DMS53 treated with DMSO at 0.1 percent for 48 hours (cell line): ENCODE measurements at regions not wholly inside any gene's neighbourhood (a gene's known extent, or its start where the extent isn't known, plus 50 kb on each side); places are given as distances from the start of the nearest gene placed in this dataset.

Source experiments
- DNase-seq: peaks from one replicate; lab custom pipeline; 2025; ENCODE audit not compliant: unreplicated experiment; lab: John Stamatoyannopoulos, UW

DNA sequence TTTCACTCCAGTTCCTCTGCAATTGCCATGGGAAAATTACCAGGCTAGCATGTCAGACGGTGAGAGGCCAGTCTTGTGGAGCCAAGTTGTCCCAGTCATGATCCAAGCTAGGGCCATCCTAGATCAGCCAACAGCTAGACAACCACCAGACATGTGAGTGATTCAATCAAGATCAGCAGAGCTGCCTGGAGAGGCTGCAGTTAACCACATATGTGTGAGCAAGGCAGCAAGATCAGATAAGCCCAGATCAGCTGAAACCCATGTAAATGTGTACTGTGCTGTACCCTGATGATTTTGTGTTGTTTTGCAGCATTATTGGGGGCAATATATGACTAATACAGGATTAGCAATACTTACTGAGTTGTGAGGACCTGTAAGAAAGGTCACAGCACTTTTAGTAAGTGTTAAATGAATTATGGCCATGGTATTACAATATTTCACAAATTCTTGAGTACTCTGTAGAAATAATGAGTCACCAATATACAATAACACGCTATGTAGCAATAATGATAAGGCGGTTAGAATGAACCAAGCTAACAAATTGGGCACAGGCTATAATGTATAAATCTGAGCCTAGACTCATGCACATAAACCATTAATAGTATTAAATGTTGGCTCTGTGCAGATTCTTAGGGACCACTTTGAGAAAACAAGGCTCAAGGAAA, 91.4 kb downstream of the SUDS3 start:
- DNase-seq, result no peak

DNA sequence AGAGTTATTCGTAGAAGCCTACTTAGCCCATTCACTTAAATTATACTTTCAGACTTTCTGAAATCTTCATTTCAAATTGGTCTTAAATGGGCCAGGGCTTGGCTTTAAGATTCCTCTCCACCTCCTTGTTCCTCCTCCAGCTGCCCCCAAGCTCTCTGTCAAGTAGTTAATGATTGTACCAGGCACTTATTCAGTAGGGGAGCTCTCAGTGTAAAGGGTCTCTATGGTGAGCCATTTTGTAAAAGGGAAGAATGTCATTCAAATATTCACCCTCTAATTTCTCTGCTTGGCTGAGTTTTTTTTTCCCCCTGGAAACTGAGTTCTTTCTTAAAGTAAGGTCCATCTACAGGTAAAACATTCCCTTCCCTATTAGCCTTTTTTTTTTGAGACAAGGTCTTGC, 96.6 kb downstream of the SUDS3 start:
- no peak for DNase-seq

DNA sequence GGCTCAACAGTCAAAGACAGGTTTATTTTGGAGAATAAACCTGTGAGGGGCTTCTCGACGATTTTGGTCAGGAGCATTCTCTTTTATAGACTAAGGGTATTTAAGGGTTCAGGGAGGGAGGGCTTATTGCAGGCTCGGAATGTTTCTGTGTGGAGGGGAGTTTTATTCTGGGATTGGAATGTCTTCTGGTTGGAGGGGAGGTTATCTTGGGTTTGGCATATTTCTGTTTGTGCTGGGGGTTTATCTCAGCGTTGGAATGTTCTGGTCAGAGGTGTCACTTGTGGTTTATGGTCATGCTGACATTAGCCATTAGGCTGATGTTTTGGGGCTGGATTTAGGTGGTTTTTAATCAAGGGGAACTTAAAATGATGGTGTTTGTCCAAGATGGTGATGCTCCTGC, 103.9 kb downstream of the SUDS3 start:
- DNase-seq, result no peak

DNA sequence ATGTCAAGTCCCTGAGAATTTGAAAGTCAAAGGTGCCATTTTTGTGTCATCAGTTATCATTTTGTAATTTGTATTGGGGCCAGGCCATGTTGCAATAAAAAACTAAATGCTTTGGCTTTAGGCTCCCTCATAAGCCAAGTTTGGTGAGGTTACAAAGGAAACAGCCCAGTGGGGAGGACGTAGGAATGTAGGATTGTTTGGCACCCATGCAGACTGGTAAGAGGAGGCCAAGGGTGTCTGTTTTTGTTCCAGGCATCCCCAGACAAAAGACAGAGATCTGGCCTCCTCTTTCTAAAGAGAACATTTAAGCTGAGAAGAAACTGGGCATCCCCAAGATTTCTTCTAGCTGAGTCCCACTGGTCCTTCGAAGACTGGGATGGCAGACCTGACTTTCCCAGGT, 111.7 kb downstream of the SUDS3 start:
- DNase-seq, result no peak

DNA sequence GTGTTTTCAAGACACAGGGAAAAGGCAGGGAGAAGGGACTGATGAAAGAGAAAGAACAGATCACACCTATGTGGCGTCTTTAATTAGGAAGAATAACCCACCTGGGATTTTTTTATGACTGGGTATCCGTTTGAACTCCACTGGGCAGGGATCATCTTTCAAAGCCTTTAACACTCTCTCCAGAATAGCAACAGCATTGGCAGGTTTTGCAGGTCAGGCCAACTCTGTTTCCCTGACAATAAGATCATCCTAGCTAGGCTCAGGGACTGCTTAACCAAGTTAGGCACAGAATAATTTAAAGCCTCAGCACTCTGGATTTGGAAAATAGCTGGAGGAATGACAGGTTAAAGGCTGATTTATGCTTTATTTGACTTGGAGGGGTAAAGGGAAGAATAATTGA, 117.6 kb downstream of the SUDS3 start:
- no peak for DNase-seq

DNA sequence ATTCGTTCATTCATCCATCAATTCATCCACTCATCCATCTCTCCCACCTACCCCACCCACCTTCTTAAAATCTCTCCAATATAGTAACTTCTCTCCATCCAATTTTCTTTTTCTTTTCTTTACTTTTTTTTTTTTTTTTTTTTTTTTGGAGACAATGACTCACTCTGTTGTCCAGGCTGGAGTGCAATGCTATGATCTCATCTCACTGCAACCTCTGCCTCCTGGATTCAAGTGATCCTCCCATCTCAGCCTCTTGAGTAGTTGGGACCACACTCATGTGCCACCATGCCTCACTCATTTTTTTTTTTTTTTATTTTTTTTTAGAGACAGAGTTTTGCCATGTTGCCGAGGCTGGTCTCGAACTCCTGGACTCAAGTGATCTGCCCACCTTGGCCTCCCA, 118.4 kb downstream of the SUDS3 start:
- no peak for DNase-seq

DNA sequence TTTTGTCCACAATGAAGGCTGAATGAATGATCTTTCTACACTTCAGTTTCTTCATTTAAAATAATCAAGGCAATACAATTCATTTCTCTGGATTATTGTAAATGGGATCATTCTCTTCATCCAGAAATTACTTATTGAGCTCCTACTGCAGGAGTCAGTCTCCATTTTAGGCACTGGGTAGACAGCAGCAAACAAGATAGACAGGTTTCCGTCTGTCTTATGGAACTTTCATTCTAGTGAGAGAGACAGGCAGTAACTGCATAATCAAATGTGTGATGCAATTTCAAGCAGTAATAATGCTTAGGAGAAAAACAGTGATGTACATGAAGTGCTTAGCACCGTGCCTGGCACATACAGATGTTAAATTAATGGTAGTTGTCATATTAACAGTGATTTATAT, 118.9 kb downstream of the SUDS3 start:
- no peak for DNase-seq

DNA sequence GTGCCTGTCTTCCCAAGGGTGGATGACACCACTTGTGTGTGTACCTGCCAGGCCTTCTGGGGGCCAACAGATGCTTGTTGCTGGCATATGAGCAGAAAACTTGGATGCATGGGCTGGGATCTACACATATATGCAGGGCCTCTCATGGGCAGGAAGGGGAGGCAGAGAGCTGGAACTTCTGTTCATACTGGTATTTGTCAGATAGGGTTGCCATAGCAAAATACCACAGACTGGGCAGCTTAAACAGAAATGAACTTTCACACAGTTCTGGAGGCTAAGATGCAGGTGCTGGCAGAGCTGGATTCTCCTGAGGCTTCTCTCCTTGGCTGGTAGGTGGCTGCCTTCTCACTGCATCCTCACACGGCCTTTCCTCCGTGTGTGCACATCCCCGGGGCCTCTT, 121.8 kb downstream of the SUDS3 start:
- DNase-seq, result no peak

DNA sequence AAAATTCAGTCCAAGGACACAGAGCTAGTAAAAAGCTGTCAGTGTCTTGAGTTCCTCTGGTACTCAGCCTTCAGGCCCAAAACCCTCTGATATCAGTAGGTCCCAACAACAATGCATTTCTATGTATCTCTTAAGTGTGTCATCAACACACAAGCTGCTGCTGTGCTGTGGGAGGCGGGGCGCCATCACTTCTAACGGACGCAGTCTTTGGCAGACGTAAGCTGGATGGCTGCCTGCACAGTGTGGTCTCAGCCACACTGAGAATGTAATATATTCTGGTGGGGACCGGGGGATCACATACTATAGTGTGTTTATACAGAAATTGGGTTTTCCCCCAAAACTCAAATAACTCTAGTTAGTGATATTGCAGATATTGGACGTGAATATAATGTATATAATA, 123.9 kb downstream of the SUDS3 start:
- DNase-seq, result no peak

DNA sequence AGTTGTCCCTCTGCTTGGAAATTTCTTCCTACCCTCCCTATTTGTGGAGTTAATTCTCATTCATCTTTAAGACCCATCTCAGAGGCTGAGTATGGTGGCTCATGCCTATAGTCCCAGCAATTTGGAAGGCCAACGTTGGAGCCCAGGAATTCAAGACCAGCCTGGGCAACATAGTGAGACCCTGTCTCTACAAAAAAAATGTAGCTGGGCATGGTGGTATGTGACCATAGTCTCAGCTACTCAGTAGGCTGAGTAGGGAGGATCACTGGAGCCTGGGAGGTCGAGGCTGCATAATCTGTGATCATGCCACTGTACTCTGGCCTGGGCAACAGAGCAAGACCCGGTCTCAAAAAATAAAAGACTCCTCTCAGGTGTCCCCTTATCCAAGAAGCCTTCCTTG, 125.1 kb downstream of the SUDS3 start:
- no peak for DNase-seq

DNA sequence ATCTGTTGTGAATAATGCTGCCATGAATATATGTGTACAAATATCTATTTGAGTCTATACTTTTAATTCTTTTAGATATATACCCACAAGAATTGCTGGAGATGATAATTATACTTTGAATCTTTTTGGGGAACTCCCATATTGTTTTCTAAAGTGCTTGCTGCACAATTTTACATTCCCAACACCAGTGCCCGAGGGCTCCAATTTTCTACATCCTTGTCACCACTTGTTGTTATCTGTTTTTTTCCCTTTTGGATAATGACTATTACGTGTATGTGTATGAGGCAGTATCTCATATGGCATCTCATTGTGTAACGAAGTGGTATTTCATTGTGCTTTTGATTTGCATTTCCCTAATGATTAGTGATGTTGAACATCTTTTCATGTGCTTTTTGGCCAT, 127.1 kb downstream of the SUDS3 start:
- DNase-seq, result no peak

DNA sequence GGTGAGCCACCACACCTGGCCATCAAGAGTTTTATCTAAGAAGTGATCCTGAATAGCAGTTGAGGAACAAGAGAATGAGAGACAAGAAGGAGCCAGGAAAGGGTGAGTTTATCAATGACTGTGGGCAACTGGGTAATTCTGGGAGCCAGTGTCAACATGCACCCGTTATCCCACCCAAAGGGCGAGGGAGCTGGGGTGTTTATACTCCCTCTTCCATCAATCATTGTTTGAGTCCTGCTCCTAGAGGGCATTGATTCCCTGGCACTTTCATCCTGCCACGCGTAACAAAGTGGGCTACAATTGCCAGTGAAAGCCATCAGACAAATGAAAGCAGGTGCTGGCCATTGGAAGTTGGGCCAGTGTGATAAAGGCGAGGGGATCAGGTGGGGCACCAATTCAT, 136.3 kb downstream of the SUDS3 start:
- no peak for DNase-seq

DNA sequence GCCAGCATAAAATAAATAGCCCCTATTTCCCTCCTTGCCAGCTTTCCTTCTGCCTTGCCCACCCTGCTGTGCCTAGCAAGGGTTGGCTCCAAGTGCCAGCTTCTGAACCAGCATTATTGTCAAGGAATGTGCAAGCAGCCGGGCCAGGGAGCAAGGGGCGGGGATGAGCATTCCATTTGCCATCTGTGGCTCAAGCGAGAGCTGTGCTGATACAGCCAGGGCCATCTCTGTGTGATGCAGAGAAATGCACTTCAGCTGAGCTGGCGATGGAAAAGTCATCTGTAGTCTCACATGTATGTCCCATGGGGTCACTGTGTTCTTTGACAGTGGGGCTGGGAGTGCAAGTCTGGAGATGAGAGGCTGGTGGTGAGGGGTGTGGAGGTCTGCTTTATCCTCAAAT, 137.3 kb downstream of the SUDS3 start:
- DNase-seq, result no peak

DNA sequence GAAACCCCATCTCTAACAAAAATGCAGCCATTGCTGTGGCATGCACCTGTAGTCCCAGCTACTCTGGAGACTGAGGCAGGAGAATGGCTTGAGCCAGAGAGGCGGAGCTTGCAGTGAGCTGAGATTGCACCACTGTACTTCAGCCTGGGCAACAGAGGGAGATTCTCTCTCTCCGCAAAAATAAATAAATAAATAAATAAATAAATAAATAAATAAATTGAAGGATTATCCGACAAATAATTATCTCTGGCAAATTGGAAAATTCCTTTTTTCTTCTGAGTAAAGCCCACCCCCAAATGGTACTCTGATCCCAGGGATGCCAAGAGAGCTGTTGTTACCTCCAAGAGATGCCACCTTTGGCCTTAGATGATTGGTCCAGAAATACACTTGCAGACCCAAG, 137.9 kb downstream of the SUDS3 start:
- no peak for DNase-seq

DNA sequence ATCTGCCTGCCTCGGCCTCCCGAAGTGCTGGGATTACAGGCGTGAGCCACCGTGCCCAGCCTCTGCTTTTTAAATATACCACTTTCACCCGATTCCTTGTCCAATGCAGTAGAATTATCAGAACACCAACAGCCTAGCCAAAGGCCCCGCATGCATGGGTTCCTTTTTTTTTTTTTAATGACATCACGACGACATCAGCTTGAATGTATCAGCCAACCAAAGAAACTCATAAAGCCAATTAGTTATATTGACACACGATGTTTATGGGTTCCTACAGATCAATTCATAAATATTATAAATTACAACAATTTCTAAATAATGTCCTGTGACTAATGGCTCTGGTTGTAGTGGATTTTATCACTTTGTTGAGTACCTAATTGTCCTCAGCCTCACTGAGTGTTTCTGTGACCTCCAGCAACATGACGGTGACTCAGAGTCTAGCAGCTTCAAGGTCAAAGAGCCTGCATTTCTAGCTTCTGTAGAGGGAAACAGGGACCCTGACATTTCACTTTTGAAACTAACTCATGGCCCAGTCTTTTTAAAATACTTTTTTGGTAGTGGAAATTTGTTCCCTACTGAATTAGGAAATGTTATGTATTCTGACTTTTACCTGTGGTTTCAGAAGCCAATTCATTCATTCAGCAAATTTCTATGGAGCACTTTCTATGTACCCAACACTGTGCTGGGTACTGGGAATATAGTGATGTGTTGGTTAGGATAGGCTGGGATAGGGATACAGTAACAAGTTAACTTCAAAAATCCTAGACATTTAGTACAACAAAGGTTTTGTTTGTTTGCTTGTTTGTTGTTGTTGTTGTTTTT, 144.1 kb downstream of the SUDS3 start:
- no peak for DNase-seq

DNA sequence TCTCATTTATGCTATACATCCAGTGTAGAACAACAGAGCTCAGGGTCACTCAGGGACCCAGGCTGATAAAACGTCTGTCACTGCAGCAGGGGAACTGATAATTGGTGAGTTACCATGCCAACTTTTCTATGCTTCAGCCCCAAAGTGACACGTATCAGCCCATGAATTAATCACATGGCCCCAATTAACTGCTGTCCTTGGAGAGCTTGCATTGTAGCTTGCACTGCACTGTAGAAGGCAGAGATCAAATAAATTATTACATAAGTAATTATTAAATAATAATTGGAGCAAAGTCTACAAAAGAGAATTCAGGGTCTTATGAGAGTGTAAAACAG, 144.6 kb downstream of the SUDS3 start:
- DNase-seq, result no peak

DNA sequence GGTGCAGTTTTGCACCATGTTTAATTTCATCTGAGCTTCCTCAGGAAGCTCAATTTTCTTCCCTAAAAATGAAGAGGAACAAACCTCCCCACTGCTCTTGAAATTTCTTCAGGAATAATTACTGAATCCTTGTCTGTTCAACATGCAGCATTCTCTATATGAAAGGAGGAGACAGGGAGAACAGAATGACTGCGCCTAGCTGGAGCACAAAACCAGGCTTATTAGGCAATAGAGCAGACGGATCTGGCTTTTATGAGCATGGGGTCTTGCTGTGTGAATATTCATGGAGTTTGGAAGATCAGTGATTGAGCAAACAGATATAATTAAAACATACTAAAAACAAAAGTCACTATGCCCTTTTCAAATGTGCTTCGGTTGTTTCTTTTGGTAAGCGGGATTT, 148.1 kb downstream of the SUDS3 start:
- no peak for DNase-seq

DNA sequence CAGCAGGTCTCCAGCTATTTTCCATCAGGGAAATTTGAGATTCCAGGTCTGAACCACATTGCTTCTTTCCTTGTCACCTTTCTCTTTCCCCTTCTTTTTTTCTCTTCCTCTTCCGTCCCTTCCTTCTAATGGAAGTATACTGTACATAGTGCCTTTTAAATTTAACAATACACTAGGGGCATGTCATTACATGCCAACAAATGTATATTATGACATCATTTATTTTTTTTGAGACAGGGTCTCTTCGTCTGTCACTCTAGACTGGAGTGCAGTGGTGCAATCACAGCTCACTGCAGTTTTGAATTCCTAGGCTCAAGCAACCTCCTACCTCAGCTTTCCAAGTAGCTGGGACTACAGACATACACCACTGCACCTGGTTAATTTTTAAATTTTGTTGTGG, 148.9 kb downstream of the SUDS3 start:
- no peak for DNase-seq

DNA sequence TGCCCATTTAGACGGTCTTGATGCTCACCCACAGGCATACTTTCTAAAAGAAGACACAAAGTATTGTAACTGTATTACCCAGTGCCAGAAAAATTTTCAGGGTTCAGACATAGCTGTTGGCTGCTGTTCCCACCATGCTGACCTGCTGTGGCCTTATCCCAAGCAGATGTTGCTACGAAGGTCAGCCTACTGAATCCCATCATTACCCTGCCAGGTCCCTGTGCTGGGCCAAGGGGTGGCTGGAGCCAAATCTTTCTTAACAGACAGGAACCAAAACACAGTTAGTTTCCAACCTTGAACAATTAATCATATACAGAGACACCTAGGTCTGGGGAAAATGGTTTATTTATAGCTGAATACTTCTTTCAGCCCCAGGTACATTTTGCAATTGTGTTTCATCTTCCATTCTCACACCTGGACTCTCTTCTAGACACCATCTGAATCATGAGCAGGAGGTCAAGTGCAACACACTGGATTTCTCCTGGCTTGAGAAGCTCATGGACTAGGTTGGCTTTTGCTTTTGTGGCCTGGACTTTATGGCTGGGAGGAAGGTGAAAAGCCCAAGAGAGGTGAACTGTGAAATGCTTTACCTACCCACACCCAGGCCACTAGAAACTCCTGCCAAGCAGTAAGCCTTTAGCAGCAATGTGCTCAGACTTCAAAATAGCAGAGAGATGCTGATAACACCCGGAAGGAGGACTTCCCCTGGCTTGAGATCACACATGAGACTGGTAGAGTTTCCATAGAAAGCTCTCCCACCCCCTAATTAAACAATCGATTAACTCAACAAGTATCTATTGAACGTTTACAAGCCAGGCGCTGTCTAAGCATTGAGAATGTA, 150.1 kb downstream of the SUDS3 start:
- DNase-seq, result no peak

DNA sequence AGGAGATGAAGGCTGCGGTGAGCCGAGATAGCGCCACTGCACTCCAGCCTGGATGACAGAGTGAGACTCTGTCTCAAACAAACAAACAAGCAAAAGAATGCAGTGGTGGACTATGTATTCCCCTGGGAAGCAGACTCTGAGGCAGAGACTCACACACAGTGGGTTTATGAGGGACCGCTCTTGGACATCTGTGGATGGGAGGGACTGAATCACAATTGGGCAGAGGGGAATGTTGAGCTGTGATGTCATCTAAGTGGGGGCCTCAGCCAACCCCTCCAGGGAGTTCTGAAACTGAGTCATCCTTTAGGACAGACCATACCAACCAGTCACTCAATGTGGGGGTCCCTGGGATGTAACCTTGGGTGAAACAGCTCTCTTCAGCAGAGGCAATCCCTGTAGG, 151.0 kb downstream of the SUDS3 start:
- DNase-seq, result no peak

DNA sequence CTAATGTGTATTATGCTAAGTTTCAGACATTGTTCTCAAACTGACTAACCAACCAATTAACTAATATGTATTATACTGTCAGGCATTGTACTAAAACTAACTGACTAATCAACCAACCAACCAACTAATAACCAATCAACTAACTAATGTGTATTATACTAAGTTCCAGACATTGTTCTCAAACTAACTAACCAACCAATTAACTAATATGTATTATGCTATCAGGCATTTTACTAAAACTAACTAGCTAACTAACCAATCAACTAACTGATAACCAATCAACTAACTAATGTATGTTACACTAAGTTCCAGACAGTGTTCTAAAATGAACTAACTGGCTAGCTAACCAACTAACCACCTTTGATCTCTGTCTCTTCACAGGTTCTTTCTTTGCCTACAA, 152.3 kb downstream of the SUDS3 start:
- no peak for DNase-seq

DNA sequence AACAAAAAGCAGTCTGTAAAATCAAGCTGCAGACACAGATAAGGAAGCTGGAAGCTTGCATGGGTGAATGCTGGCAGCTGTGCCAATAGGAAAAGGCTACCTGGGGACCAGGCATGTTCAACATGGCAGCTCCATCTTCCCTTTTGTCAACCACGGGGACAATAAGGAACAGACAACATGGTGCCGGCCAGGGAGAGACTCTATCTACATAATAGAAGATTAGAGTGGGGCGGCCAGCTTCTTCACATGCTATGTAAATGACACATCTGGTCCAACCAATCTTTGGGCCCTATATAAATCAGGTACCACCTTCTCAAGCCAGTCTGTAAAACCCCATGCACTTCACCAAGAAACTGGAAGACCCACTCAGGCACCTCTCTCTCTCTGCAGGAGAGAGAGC, 157.6 kb downstream of the SUDS3 start:
- no peak for DNase-seq
